Neural progenitor cell (in vitro differentiated cells): ENCODE measurements at regions not wholly inside any gene's neighbourhood (a gene's known extent, or its start where the extent isn't known, plus 50 kb on each side); places are given as distances from the start of the nearest gene placed in this dataset.

Experiments
- DNase-seq: peaks from one replicate; pipeline ENCODE4 v3.0.0-alpha.2; 2016; ENCODE audit warnings: low spot score
- H2AFZ ChIP-seq: fragments of 200-600 bp; sonication (generic); replicated peaks from 2 replicates; pipeline ENCODE4 v1.6.1; 2016; ENCODE audit warnings: antibody characterized with exemption
- H3F3A ChIP-seq: fragments of 200-600 bp; sonication (generic); 2 replicates; pipeline ENCODE4 v1.6.1; 2016; ENCODE audit warnings: antibody characterized with exemption, low read depth
- H3K27ac ChIP-seq: fragments of 200-600 bp; sonication (generic); 2 replicates; pipeline ENCODE4 v1.5.1; 2016; ENCODE audit warnings: mild to moderate bottlenecking
- H3K27me3 ChIP-seq: fragments of 200-600 bp; sonication (generic); 2 replicates; pipeline ENCODE4 v1.6.1; 2016; ENCODE audit warnings: mild to moderate bottlenecking, moderate library complexity
- H3K36me3 ChIP-seq: fragments of 200-600 bp; sonication (generic); 2 replicates; pipeline ENCODE4 v1.5.1; 2016
- H3K4me1 ChIP-seq: fragments of 200-600 bp; sonication (generic); 2 replicates; pipeline ENCODE4 v1.6.1; 2016; ENCODE audit warnings: mixed run types
- H3K4me2 ChIP-seq: fragments of 200-600 bp; sonication (generic); 2 replicates; pipeline ENCODE4 v1.6.1; 2016
- H3K4me3 ChIP-seq: fragments of 200-600 bp; sonication (generic); 2 replicates; pipeline ENCODE4 v1.5.1; 2016
- H3K79me2 ChIP-seq: fragments of 200-600 bp; sonication (generic); 2 replicates; pipeline ENCODE4 v1.6.1; 2016; ENCODE audit warnings: low read depth
- H3K9ac ChIP-seq: fragments of 200-600 bp; sonication (generic); 2 replicates; pipeline ENCODE4 v1.6.1; 2016
- H3K9me3 ChIP-seq: fragments of 200-600 bp; sonication (generic); 2 replicates; pipeline ENCODE4 v1.5.1; 2016; ENCODE audit warnings: low read depth
- H4K20me1 ChIP-seq: fragments of 200-600 bp; sonication (generic); 2 replicates; pipeline ENCODE4 v1.6.1; 2016; ENCODE audit warnings: low read depth
- H3K27ac Mint-ChIP-seq: 3 replicates; pipeline ENCODE4 v1.8.0; 2021; ENCODE audit warnings: mixed read lengths
- H3K27me3 Mint-ChIP-seq: 2 replicates; pipeline ENCODE4 v1.8.0; 2022; ENCODE audit warnings: low read depth, mild to moderate bottlenecking, inconsistent platforms, moderate library complexity, mixed read lengths; ENCODE audit not compliant: insufficient read depth
- H3K36me3 Mint-ChIP-seq: 3 replicates; pipeline ENCODE4 v1.8.0; 2021; ENCODE audit warnings: mixed read lengths
- H3K4me1 Mint-ChIP-seq: 3 replicates; pipeline ENCODE4 v1.8.0; 2021; ENCODE audit warnings: mixed read lengths
- H3K4me3 Mint-ChIP-seq: 3 replicates; pipeline ENCODE4 v1.8.0; 2021; ENCODE audit warnings: mild to moderate bottlenecking, moderate library complexity, mixed read lengths
- H3K9me3 Mint-ChIP-seq: 3 replicates; pipeline ENCODE4 v1.8.0; 2020; ENCODE audit warnings: mixed read lengths
- CTCF ChIP-seq: fragments of 200-600 bp; sonication (generic); IDR thresholded peaks from 2 replicates; pipeline ENCODE4 v1.5.1; 2017; ENCODE audit warnings: antibody characterized with exemption, mild to moderate bottlenecking
- EZH2 ChIP-seq: fragments of 200-600 bp; sonication (generic); IDR thresholded peaks from 2 replicates; pipeline ENCODE4 v1.6.1; 2017; ENCODE audit warnings: antibody characterized with exemption, mild to moderate bottlenecking, moderate library complexity
- EZH2phosphoT487 ChIP-seq: fragments of 200-600 bp; sonication (generic); IDR thresholded peaks from 2 replicates; pipeline ENCODE4 v1.6.1; 2017; ENCODE audit warnings: antibody characterized with exemption

- Histone ChIP-seq H3K4me2 (no peak overlapping the region), H3K79me2 (no peaks in the 10 kb centered on the region), H2AFZ (no peak overlapping the region), H3K4me3 (no peak overlapping the region), H4K20me1 (no peaks in the 10 kb centered on the region), H3F3A (no peaks in the 10 kb centered on the region), H3K9ac (no peak overlapping the region), H3K36me3 (no peaks in the 10 kb centered on the region), H3K9me3 (no peaks in the 10 kb centered on the region), H3K4me1 (no peaks in the 10 kb centered on the region), H3K27me3 (no peaks in the 10 kb centered on the region), H3K27ac (no peak overlapping the region)
- Mint-ChIP-seq H3K4me1 (peaks cover 7% of the 10 kb centered on the region), H3K4me3 (no peak overlapping the region), H3K27ac (no peak overlapping the region), H3K36me3 (no peaks in the 10 kb centered on the region), H3K27me3 (peaks cover 6% of the 10 kb centered on the region), H3K9me3 (no peaks in the 10 kb centered on the region)
- no peak for DNase-seq
- TF ChIP-seq CTCF (no peak), EZH2 (no peak), EZH2phosphoT487 (no peak)
These were observed 198.1 kb downstream of the ENGASE start for GRCh38 chr17:79272666-79273219.

- H4K20me1 ChIP-seq: no peaks in the 10 kb centered on the region
- TF ChIP-seq EZH2phosphoT487 (no peak), CTCF (no peak), EZH2 (no peak)
- no peaks in the 10 kb centered on the region for H3K4me1 ChIP-seq
- H3K27ac ChIP-seq: no peak overlapping the region
- Mint-ChIP-seq H3K27ac (no peak overlapping the region), H3K4me1 (peaks cover 7% of the 10 kb centered on the region), H3K9me3 (no peaks in the 10 kb centered on the region), H3K4me3 (no peak overlapping the region), H3K36me3 (no peaks in the 10 kb centered on the region), H3K27me3 (peaks cover 6% of the 10 kb centered on the region)
- H3K9me3 ChIP-seq: no peaks in the 10 kb centered on the region
- H3K27me3 ChIP-seq: no peaks in the 10 kb centered on the region
- H3K4me2 ChIP-seq: no peak overlapping the region
- H3K9ac ChIP-seq: no peak overlapping the region
- H3K36me3 ChIP-seq: no peaks in the 10 kb centered on the region
- H2AFZ ChIP-seq: no peak overlapping the region
- no peaks in the 10 kb centered on the region for H3K79me2 ChIP-seq
- no peak overlapping the region for H3K4me3 ChIP-seq
- DNase-seq: no peak
- H3F3A ChIP-seq: no peaks in the 10 kb centered on the region
These were observed 197.6 kb downstream of the ENGASE start for GRCh38 chr17:79272220-79272619.

GRCh38 chr17:79269620-79270019 lies 195.0 kb downstream of the ENGASE start:
- no peaks in the 10 kb centered on the region for H3K27me3 ChIP-seq
- no peak overlapping the region for H3K9ac ChIP-seq
- Mint-ChIP-seq H3K9me3 (no peaks in the 10 kb centered on the region), H3K27ac (no peak overlapping the region), H3K4me1 (peaks cover 2% of the 10 kb centered on the region), H3K4me3 (no peak overlapping the region), H3K27me3 (peaks cover 3% of the 10 kb centered on the region), H3K36me3 (no peaks in the 10 kb centered on the region)
- no peaks in the 10 kb centered on the region for H3K79me2 ChIP-seq
- no peak overlapping the region for H3K27ac ChIP-seq
- no peaks in the 10 kb centered on the region for H3K36me3 ChIP-seq
- no peak overlapping the region for H3K4me3 ChIP-seq
- no peaks in the 10 kb centered on the region for H3F3A ChIP-seq
- H3K9me3 ChIP-seq: no peaks in the 10 kb centered on the region
- H3K4me1 ChIP-seq: no peaks in the 10 kb centered on the region
- H4K20me1 ChIP-seq: no peaks in the 10 kb centered on the region
- TF ChIP-seq EZH2 (no peak), CTCF (no peak), EZH2phosphoT487 (no peak)
- no peak overlapping the region for H2AFZ ChIP-seq
- DNase-seq: no peak
- no peak overlapping the region for H3K4me2 ChIP-seq
